ENCODE measurements at regions not wholly inside any gene's neighbourhood (a gene's known extent, or its start where the extent isn't known, plus 50 kb on each side); places are given as distances from the start of the nearest gene placed in this dataset.

GRCh38 chr6:94130478-94130877, 711.1 kb upstream of the EPHA7 start:
- Histone ChIP-seq H3K79me1 (ENCODE audit: low read length) (no peaks in the 10 kb centered on the region), H3K23ac (ENCODE audit: low read length) (no peak overlapping the region), H4K91ac (ENCODE audit: low read depth, low read length) (no peak overlapping the region), H3K27me3 (ENCODE audit: insufficient read depth, low read length) (no peaks in the 10 kb centered on the region), H3K14ac (ENCODE audit: low read length) (no peak overlapping the region), H3K4me1 (ENCODE audit: control insufficient read depth in 1 of 2, insufficient read depth in 2 of 2, low read length in 2 of 2) (no peaks in the 10 kb centered on the region), H2BK120ac (ENCODE audit: insufficient read depth, low read length, poor library complexity) (no peak overlapping the region), H3K9me3 (ENCODE audit: insufficient read depth, low read depth, low read length) (no peaks in the 10 kb centered on the region), H3K4ac (ENCODE audit: low read depth, low read length) (no peak overlapping the region), H2AK5ac (ENCODE audit: low read length) (no peak overlapping the region), H3K4me3 (ENCODE audit: low read depth, low read length) (no peak overlapping the region), H3K27ac (ENCODE audit: low read depth, low read length) (no peak overlapping the region), H3K79me2 (ENCODE audit: control insufficient read depth, insufficient read depth, low read length, poor library complexity) (no peaks in the 10 kb centered on the region), H4K8ac (ENCODE audit: low read depth, low read length) (no peak overlapping the region), H2AFZ (ENCODE audit: insufficient read depth, low read length, poor library complexity) (no peak overlapping the region), H2BK12ac (ENCODE audit: low read length) (no peak overlapping the region), H3K18ac (ENCODE audit: low read length) (no peak overlapping the region), H2BK5ac (ENCODE audit: low read depth, low read length, poor library complexity) (no peak overlapping the region), H4K12ac (ENCODE audit: low read depth, low read length) (no peak overlapping the region), H3K4me2 (ENCODE audit: low read length) (no peak overlapping the region), H3K36me3 (ENCODE audit: control insufficient read depth in 1 of 2, insufficient read depth in 2 of 2, low read length in 2 of 2) (no peaks in the 10 kb centered on the region), H3K9ac (ENCODE audit: low read length) (no peak overlapping the region)
- WGBS (ENCODE audit: extremely low coverage, insufficient coverage, insufficient read length), result no CpG with 5 or more reads among the region's 1 CpG
- DNase-seq, result no peak

GRCh38 chr6:94129926-94130325, 710.6 kb upstream of the EPHA7 start:
- H3K79me2 ChIP-seq (ENCODE audit: control insufficient read depth, insufficient read depth, low read length, poor library complexity), result no peaks in the 10 kb centered on the region
- H2AFZ ChIP-seq (ENCODE audit: insufficient read depth, low read length, poor library complexity), result no peak overlapping the region
- no peak overlapping the region for H4K91ac ChIP-seq (ENCODE audit: low read depth, low read length)
- no peaks in the 10 kb centered on the region for H3K4me1 ChIP-seq (ENCODE audit: control insufficient read depth in 1 of 2, insufficient read depth in 2 of 2, low read length in 2 of 2)
- no peak overlapping the region for H4K12ac ChIP-seq (ENCODE audit: low read depth, low read length)
- H3K36me3 ChIP-seq (ENCODE audit: control insufficient read depth in 1 of 2, insufficient read depth in 2 of 2, low read length in 2 of 2), result no peaks in the 10 kb centered on the region
- no peaks in the 10 kb centered on the region for H3K27me3 ChIP-seq (ENCODE audit: insufficient read depth, low read length)
- no peak overlapping the region for H3K4me3 ChIP-seq (ENCODE audit: low read depth, low read length)
- no peak overlapping the region for H2BK12ac ChIP-seq (ENCODE audit: low read length)
- no peak for DNase-seq
- H3K18ac ChIP-seq (ENCODE audit: low read length), result no peak overlapping the region
- no peak overlapping the region for H2AK5ac ChIP-seq (ENCODE audit: low read length)
- H3K79me1 ChIP-seq (ENCODE audit: low read length), result no peaks in the 10 kb centered on the region
- no peak overlapping the region for H3K14ac ChIP-seq (ENCODE audit: low read length)
- no peak overlapping the region for H3K9ac ChIP-seq (ENCODE audit: low read length)
- H3K4me2 ChIP-seq (ENCODE audit: low read length), result no peak overlapping the region
- H3K9me3 ChIP-seq (ENCODE audit: insufficient read depth, low read depth, low read length), result no peaks in the 10 kb centered on the region
- H2BK120ac ChIP-seq (ENCODE audit: insufficient read depth, low read length, poor library complexity), result no peak overlapping the region
- no peak overlapping the region for H3K27ac ChIP-seq (ENCODE audit: low read depth, low read length)
- H3K4ac ChIP-seq (ENCODE audit: low read depth, low read length), result no peak overlapping the region
- no peak overlapping the region for H3K23ac ChIP-seq (ENCODE audit: low read length)
- no peak overlapping the region for H4K8ac ChIP-seq (ENCODE audit: low read depth, low read length)
- H2BK5ac ChIP-seq (ENCODE audit: low read depth, low read length, poor library complexity), result no peak overlapping the region

GRCh38 chr6:94127716-94128115, 708.4 kb upstream of the EPHA7 start:
- H3K27ac ChIP-seq (ENCODE audit: low read depth, low read length), result no peak overlapping the region
- H3K4me3 ChIP-seq (ENCODE audit: low read depth, low read length), result no peak overlapping the region
- H3K36me3 ChIP-seq (ENCODE audit: control insufficient read depth in 1 of 2, insufficient read depth in 2 of 2, low read length in 2 of 2), result no peaks in the 10 kb centered on the region
- no peak overlapping the region for H2BK5ac ChIP-seq (ENCODE audit: low read depth, low read length, poor library complexity)
- no peak overlapping the region for H3K14ac ChIP-seq (ENCODE audit: low read length)
- H2BK120ac ChIP-seq (ENCODE audit: insufficient read depth, low read length, poor library complexity), result no peak overlapping the region
- H4K12ac ChIP-seq (ENCODE audit: low read depth, low read length), result no peak overlapping the region
- H3K23ac ChIP-seq (ENCODE audit: low read length), result no peak overlapping the region
- H4K91ac ChIP-seq (ENCODE audit: low read depth, low read length), result no peak overlapping the region
- H2BK12ac ChIP-seq (ENCODE audit: low read length), result no peak overlapping the region
- no peaks in the 10 kb centered on the region for H3K79me2 ChIP-seq (ENCODE audit: control insufficient read depth, insufficient read depth, low read length, poor library complexity)
- H3K79me1 ChIP-seq (ENCODE audit: low read length), result no peaks in the 10 kb centered on the region
- H2AFZ ChIP-seq (ENCODE audit: insufficient read depth, low read length, poor library complexity), result no peak overlapping the region
- H3K4me2 ChIP-seq (ENCODE audit: low read length), result no peak overlapping the region
- no peaks in the 10 kb centered on the region for H3K27me3 ChIP-seq (ENCODE audit: insufficient read depth, low read length)
- H3K18ac ChIP-seq (ENCODE audit: low read length), result no peak overlapping the region
- H3K4ac ChIP-seq (ENCODE audit: low read depth, low read length), result no peak overlapping the region
- no peak overlapping the region for H3K9ac ChIP-seq (ENCODE audit: low read length)
- no peak overlapping the region for H2AK5ac ChIP-seq (ENCODE audit: low read length)
- no peak overlapping the region for H4K8ac ChIP-seq (ENCODE audit: low read depth, low read length)
- no peaks in the 10 kb centered on the region for H3K4me1 ChIP-seq (ENCODE audit: control insufficient read depth in 1 of 2, insufficient read depth in 2 of 2, low read length in 2 of 2)
- H3K9me3 ChIP-seq (ENCODE audit: insufficient read depth, low read depth, low read length), result no peaks in the 10 kb centered on the region
- WGBS (ENCODE audit: extremely low coverage, insufficient coverage, insufficient read length), result no CpG with 5 or more reads among the region's 1 CpG
- DNase-seq, result no peak

- Histone ChIP-seq H3K23ac (ENCODE audit: low read length) (no peak overlapping the region), H3K4ac (ENCODE audit: low read depth, low read length) (no peak overlapping the region), H3K9ac (ENCODE audit: low read length) (no peak overlapping the region), H3K27me3 (ENCODE audit: insufficient read depth, low read length) (no peaks in the 10 kb centered on the region), H3K14ac (ENCODE audit: low read length) (no peak overlapping the region), H3K9me3 (ENCODE audit: insufficient read depth, low read depth, low read length) (no peaks in the 10 kb centered on the region), H4K91ac (ENCODE audit: low read depth, low read length) (no peak overlapping the region), H3K79me2 (ENCODE audit: control insufficient read depth, insufficient read depth, low read length, poor library complexity) (no peaks in the 10 kb centered on the region), H3K18ac (ENCODE audit: low read length) (no peak overlapping the region), H3K36me3 (ENCODE audit: control insufficient read depth in 1 of 2, insufficient read depth in 2 of 2, low read length in 2 of 2) (no peaks in the 10 kb centered on the region), H2BK12ac (ENCODE audit: low read length) (no peak overlapping the region), H4K8ac (ENCODE audit: low read depth, low read length) (no peak overlapping the region), H3K4me1 (ENCODE audit: control insufficient read depth in 1 of 2, insufficient read depth in 2 of 2, low read length in 2 of 2) (no peaks in the 10 kb centered on the region), H2AFZ (ENCODE audit: insufficient read depth, low read length, poor library complexity) (no peak overlapping the region), H3K79me1 (ENCODE audit: low read length) (no peaks in the 10 kb centered on the region), H3K4me3 (ENCODE audit: low read depth, low read length) (no peak overlapping the region), H2BK120ac (ENCODE audit: insufficient read depth, low read length, poor library complexity) (no peak overlapping the region), H3K27ac (ENCODE audit: low read depth, low read length) (no peak overlapping the region), H2AK5ac (ENCODE audit: low read length) (no peak overlapping the region), H4K12ac (ENCODE audit: low read depth, low read length) (no peak overlapping the region), H2BK5ac (ENCODE audit: low read depth, low read length, poor library complexity) (no peak overlapping the region), H3K4me2 (ENCODE audit: low read length) (no peak overlapping the region)
- no CpG with 5 or more reads among the region's 1 CpG for WGBS (ENCODE audit: extremely low coverage, insufficient coverage, insufficient read length)
- no peak for DNase-seq
Observed at GRCh38 chr6:94124333-94124732, 705.0 kb upstream of the EPHA7 start.

- H3K27ac ChIP-seq (ENCODE audit: low read depth, low read length), result no peak overlapping the region
- H3K4me3 ChIP-seq (ENCODE audit: low read depth, low read length), result no peak overlapping the region
- DNase-seq, result no peak
- no peak overlapping the region for H2AFZ ChIP-seq (ENCODE audit: insufficient read depth, low read length, poor library complexity)
- H3K36me3 ChIP-seq (ENCODE audit: control insufficient read depth in 1 of 2, insufficient read depth in 2 of 2, low read length in 2 of 2), result no peaks in the 10 kb centered on the region
- no peaks in the 10 kb centered on the region for H3K4me1 ChIP-seq (ENCODE audit: control insufficient read depth in 1 of 2, insufficient read depth in 2 of 2, low read length in 2 of 2)
- H2BK5ac ChIP-seq (ENCODE audit: low read depth, low read length, poor library complexity), result no peak overlapping the region
- no peak overlapping the region for H3K4ac ChIP-seq (ENCODE audit: low read depth, low read length)
- no peak overlapping the region for H4K8ac ChIP-seq (ENCODE audit: low read depth, low read length)
- H3K79me1 ChIP-seq (ENCODE audit: low read length), result no peaks in the 10 kb centered on the region
- H2BK120ac ChIP-seq (ENCODE audit: insufficient read depth, low read length, poor library complexity), result no peak overlapping the region
- no peak overlapping the region for H2BK12ac ChIP-seq (ENCODE audit: low read length)
- no peak overlapping the region for H3K23ac ChIP-seq (ENCODE audit: low read length)
- no peak overlapping the region for H3K18ac ChIP-seq (ENCODE audit: low read length)
- no peak overlapping the region for H4K12ac ChIP-seq (ENCODE audit: low read depth, low read length)
- H3K14ac ChIP-seq (ENCODE audit: low read length), result no peak overlapping the region
- H3K9ac ChIP-seq (ENCODE audit: low read length), result no peak overlapping the region
- no peak overlapping the region for H4K91ac ChIP-seq (ENCODE audit: low read depth, low read length)
- H3K27me3 ChIP-seq (ENCODE audit: insufficient read depth, low read length), result no peaks in the 10 kb centered on the region
- no peak overlapping the region for H3K4me2 ChIP-seq (ENCODE audit: low read length)
- no peaks in the 10 kb centered on the region for H3K9me3 ChIP-seq (ENCODE audit: insufficient read depth, low read depth, low read length)
- no peak overlapping the region for H2AK5ac ChIP-seq (ENCODE audit: low read length)
- WGBS (ENCODE audit: extremely low coverage, insufficient coverage, insufficient read length), result no CpG with 5 or more reads among the region's 3 CpGs
- H3K79me2 ChIP-seq (ENCODE audit: control insufficient read depth, insufficient read depth, low read length, poor library complexity), result no peaks in the 10 kb centered on the region
Observed at GRCh38 chr6:94121094-94121493, 701.7 kb upstream of the EPHA7 start.

Measured in trophoblast cell (in vitro differentiated cells and primary cell).